ENCODE measurements at regions not wholly inside any gene's neighbourhood (a gene's known extent, or its start where the extent isn't known, plus 50 kb on each side); places are given as distances from the start of the nearest gene placed in this dataset.

- no peak overlapping the region for H3K4me3 ChIP-seq (ENCODE audit: insufficient read depth, low read depth, low read length)
- no peak overlapping the region for H3K9ac ChIP-seq (ENCODE audit: low read length)
- no peak overlapping the region for H3K27ac ChIP-seq (ENCODE audit: low read depth, low read length)
- Mint-ChIP-seq H3K27me3 (ENCODE audit: low read depth, unreplicated experiment) (no peaks in the 10 kb centered on the region), H3K4me3 (ENCODE audit: unreplicated experiment) (no peak overlapping the region), H3K27ac (ENCODE audit: unreplicated experiment) (no peak overlapping the region), H3K36me3 (ENCODE audit: low read depth, unreplicated experiment) (no peaks in the 10 kb centered on the region), H3K9me3 (ENCODE audit: unreplicated experiment) (peaks cover 10% of the 10 kb centered on the region), H3K4me1 (ENCODE audit: low read depth, unreplicated experiment) (peaks cover 2% of the 10 kb centered on the region)
- DNase-seq (ENCODE audit: low read depth) (no peak), FAIRE-seq (no peak)
- no peaks in the 10 kb centered on the region for H4K20me1 ChIP-seq (ENCODE audit: insufficient read depth, low read length)
- H3K79me2 ChIP-seq (ENCODE audit: insufficient read depth, low read length): no peaks in the 10 kb centered on the region
- TF ChIP-seq CTCF (IDR thresholded peaks at IDR 0.05; ENCODE audit: insufficient read depth, low read depth, low read length): no peak
- no peak for TF ChIP-seq EZH2 (IDR thresholded peaks at IDR 0.05; ENCODE audit: insufficient read depth, low read length)
- no peak overlapping the region for H2AFZ ChIP-seq (ENCODE audit: low read depth, low read length)
- H3K36me3 ChIP-seq (ENCODE audit: insufficient read depth, low read length): no peaks in the 10 kb centered on the region
- H3K4me1 ChIP-seq (ENCODE audit: insufficient read depth, low read length): no peaks in the 10 kb centered on the region
- H3K4me2 ChIP-seq (ENCODE audit: low read length): no peak overlapping the region
- H3K9me3 ChIP-seq (ENCODE audit: insufficient read depth, low read depth, low read length): no peaks in the 10 kb centered on the region
- H3K27me3 ChIP-seq (ENCODE audit: insufficient read depth, low read length): no peaks in the 10 kb centered on the region
Measured at GRCh38 chrX:63913719-63914118, 128.7 kb upstream of the ARHGEF9 start.

GRCh38 chrX:63889001-63889400 lies 104.0 kb upstream of the ARHGEF9 start:
- Histone ChIP-seq H3K9me3 (ENCODE audit: insufficient read depth, low read depth, low read length) (no peaks in the 10 kb centered on the region), H3K4me2 (ENCODE audit: low read length) (no peak overlapping the region), H3K79me2 (ENCODE audit: insufficient read depth, low read length) (no peaks in the 10 kb centered on the region), H3K9ac (ENCODE audit: low read length) (no peak overlapping the region), H3K4me3 (ENCODE audit: insufficient read depth, low read depth, low read length) (no peak overlapping the region), H3K27me3 (ENCODE audit: insufficient read depth, low read length) (no peaks in the 10 kb centered on the region), H3K4me1 (ENCODE audit: insufficient read depth, low read length) (no peaks in the 10 kb centered on the region), H4K20me1 (ENCODE audit: insufficient read depth, low read length) (no peaks in the 10 kb centered on the region), H3K36me3 (ENCODE audit: insufficient read depth, low read length) (no peaks in the 10 kb centered on the region), H3K27ac (ENCODE audit: low read depth, low read length) (peak overlapping the region; percentile 6), H2AFZ (ENCODE audit: low read depth, low read length) (no peak overlapping the region)
- DNase-seq (ENCODE audit: low read depth): peak; percentile 10
- peaks cover 14% of the 10 kb centered on the region for H3K9me3 Mint-ChIP-seq (ENCODE audit: unreplicated experiment)
- no peak for TF ChIP-seq CTCF (IDR thresholded peaks at IDR 0.05; ENCODE audit: insufficient read depth, low read depth, low read length)
- TF ChIP-seq EZH2 (IDR thresholded peaks at IDR 0.05; ENCODE audit: insufficient read depth, low read length): no peak
- no peak for FAIRE-seq
- H3K27ac Mint-ChIP-seq (ENCODE audit: unreplicated experiment): peak overlapping the region; percentile 93
- peaks cover 3% of the 10 kb centered on the region for H3K4me1 Mint-ChIP-seq (ENCODE audit: low read depth, unreplicated experiment)
- H3K27me3 Mint-ChIP-seq (ENCODE audit: low read depth, unreplicated experiment): no peaks in the 10 kb centered on the region
- H3K36me3 Mint-ChIP-seq (ENCODE audit: low read depth, unreplicated experiment): no peaks in the 10 kb centered on the region
- no peak overlapping the region for H3K4me3 Mint-ChIP-seq (ENCODE audit: unreplicated experiment)

GRCh38 chrX:63884821-63885790 lies 100.1 kb upstream of the ARHGEF9 start:
- FAIRE-seq (no peak), DNase-seq (ENCODE audit: low read depth) (no peak)
- no peak overlapping the region for H3K4me3 ChIP-seq (ENCODE audit: insufficient read depth, low read depth, low read length)
- Mint-ChIP-seq H3K4me1 (ENCODE audit: low read depth, unreplicated experiment) (peaks cover 3% of the 10 kb centered on the region), H3K4me3 (ENCODE audit: unreplicated experiment) (no peak overlapping the region), H3K9me3 (ENCODE audit: unreplicated experiment) (peaks cover 6% of the 10 kb centered on the region), H3K36me3 (ENCODE audit: low read depth, unreplicated experiment) (no peaks in the 10 kb centered on the region), H3K27me3 (ENCODE audit: low read depth, unreplicated experiment) (no peaks in the 10 kb centered on the region), H3K27ac (ENCODE audit: unreplicated experiment) (no peak overlapping the region)
- no peaks in the 10 kb centered on the region for H3K4me1 ChIP-seq (ENCODE audit: insufficient read depth, low read length)
- H3K36me3 ChIP-seq (ENCODE audit: insufficient read depth, low read length): no peaks in the 10 kb centered on the region
- H2AFZ ChIP-seq (ENCODE audit: low read depth, low read length): no peak overlapping the region
- no peaks in the 10 kb centered on the region for H4K20me1 ChIP-seq (ENCODE audit: insufficient read depth, low read length)
- no peak for TF ChIP-seq CTCF (IDR thresholded peaks at IDR 0.05; ENCODE audit: insufficient read depth, low read depth, low read length)
- no peak for TF ChIP-seq EZH2 (IDR thresholded peaks at IDR 0.05; ENCODE audit: insufficient read depth, low read length)
- H3K4me2 ChIP-seq (ENCODE audit: low read length): no peak overlapping the region
- H3K9me3 ChIP-seq (ENCODE audit: insufficient read depth, low read depth, low read length): no peaks in the 10 kb centered on the region
- no peaks in the 10 kb centered on the region for H3K27me3 ChIP-seq (ENCODE audit: insufficient read depth, low read length)
- no peak overlapping the region for H3K9ac ChIP-seq (ENCODE audit: low read length)
- no peak overlapping the region for H3K27ac ChIP-seq (ENCODE audit: low read depth, low read length)
- H3K79me2 ChIP-seq (ENCODE audit: insufficient read depth, low read length): no peaks in the 10 kb centered on the region
